Neural cell (in vitro differentiated cells): ENCODE measurements at regions not wholly inside any gene's neighbourhood (a gene's known extent, or its start where the extent isn't known, plus 50 kb on each side); places are given as distances from the start of the nearest gene placed in this dataset.

Source experiments
- H2AFZ ChIP-seq: fragments of 200-600, 300-800 bp; sonication (generic), shearing (Covaris generic); 2 replicates; pipeline ENCODE4 v1.6.0; 2014; ENCODE audit warnings: low read depth, mild to moderate bottlenecking, antibody characterized with exemption, low read length, moderate library complexity
- H3F3A ChIP-seq: fragments of 200-600 bp; shearing (Covaris generic); 2 replicates; pipeline ENCODE4 v1.6.1; 2016; ENCODE audit warnings: mild to moderate bottlenecking, moderate library complexity, mixed read lengths, antibody characterized with exemption, low read length; ENCODE audit not compliant: insufficient read depth, poor library complexity, severe bottlenecking
- H3K27ac ChIP-seq: fragments of 200-600, 300-800 bp; sonication (generic), shearing (Covaris generic); 2 replicates; pipeline ENCODE4 v1.5.1; 2014; ENCODE audit warnings: mild to moderate bottlenecking, low read length, moderate library complexity
- H3K27me3 ChIP-seq: fragments of 300-800, 200-600 bp; sonication (generic), shearing (Covaris generic); 2 replicates; pipeline ENCODE4 v1.6.0; 2014; ENCODE audit warnings: mild to moderate bottlenecking, low read depth, low read length, moderate library complexity; ENCODE audit not compliant: insufficient read depth
- H3K36me3 ChIP-seq: fragments of 300-800, 200-600 bp; sonication (generic), shearing (Covaris generic); 2 replicates; pipeline ENCODE4 v1.5.1; 2014; ENCODE audit warnings: mild to moderate bottlenecking, antibody characterized with exemption, low read length, moderate library complexity; ENCODE audit not compliant: insufficient read depth
- H3K4me2 ChIP-seq: fragments of 300-800, 200-600 bp; sonication (generic), shearing (Covaris generic); 2 replicates; pipeline ENCODE4 v1.6.0; 2014; ENCODE audit warnings: mild to moderate bottlenecking, low read length
- H3K4me3 ChIP-seq: fragments of 300-800, 200-600 bp; sonication (generic), shearing (Covaris generic); 2 replicates; pipeline ENCODE4 v1.5.1; 2014; ENCODE audit warnings: mild to moderate bottlenecking, low read length, moderate library complexity
- H3K79me2 ChIP-seq: fragments of 200-600 bp; shearing (Covaris generic); replicated peaks from 2 replicates; pipeline ENCODE4 v1.6.0; 2014; ENCODE audit warnings: mild to moderate bottlenecking, low read length, moderate library complexity; ENCODE audit not compliant: insufficient read depth
- H3K9ac ChIP-seq: fragments of 300-800, 200-600 bp; sonication (generic), shearing (Covaris generic); 2 replicates; pipeline ENCODE4 v1.6.1; 2016; ENCODE audit warnings: mild to moderate bottlenecking, low read length, mixed read lengths
- H3K9me2 ChIP-seq: fragments of 200-600 bp; shearing (Covaris generic); 2 replicates; pipeline ENCODE4 v1.6.1; 2016; ENCODE audit warnings: mild to moderate bottlenecking, low read length, mixed read lengths; ENCODE audit not compliant: insufficient read depth
- H3K9me3 ChIP-seq: fragments of 200-600, 300-800 bp; sonication (generic), shearing (Covaris generic); 2 replicates; pipeline ENCODE4 v1.6.1; 2016; ENCODE audit warnings: mild to moderate bottlenecking, mixed run types, low read length, moderate library complexity, mixed read lengths
- H4K20me1 ChIP-seq: fragments of 200-600 bp; shearing (Covaris generic); 2 replicates; pipeline ENCODE4 v1.6.1; 2016; ENCODE audit warnings: mild to moderate bottlenecking, mixed run types; ENCODE audit not compliant: insufficient read depth
- CTCF ChIP-seq: fragments of 450-650 bp; IDR thresholded peaks from 2 replicates; pipeline ENCODE4 v1.5.1; 2014; ENCODE audit warnings: antibody characterized with exemption, mild to moderate bottlenecking, moderate library complexity; ENCODE audit not compliant: poor library complexity, severe bottlenecking
- EP300 ChIP-seq: fragments of 450-650 bp; conservative IDR thresholded peaks from 2 replicates; pipeline ENCODE4 v1.6.1; 2014; ENCODE audit warnings: antibody characterized with exemption, mild to moderate bottlenecking, moderate library complexity; ENCODE audit not compliant: poor library complexity, severe bottlenecking
- EZH2 ChIP-seq: fragments of 200-600, 300-800 bp; shearing (Covaris generic), sonication (generic); IDR thresholded peaks from 2 replicates; pipeline ENCODE4 v1.6.1; 2014; ENCODE audit warnings: antibody characterized with exemption, low read length, borderline replicate concordance, mild to moderate bottlenecking; ENCODE audit not compliant: insufficient read depth, poor library complexity, severe bottlenecking
- MXI1 ChIP-seq: fragments of 450-650 bp; conservative IDR thresholded peaks from 2 replicates; pipeline ENCODE4 v1.6.1; 2014; ENCODE audit warnings: antibody characterized with exemption, mild to moderate bottlenecking; ENCODE audit not compliant: poor library complexity, severe bottlenecking
- POLR2AphosphoS5 ChIP-seq: IDR thresholded peaks from 2 replicates; pipeline ENCODE4 v1.6.1; 2012
- RAD21 ChIP-seq: fragments of 450-650 bp; conservative IDR thresholded peaks from 2 replicates; pipeline ENCODE4 v1.6.1; 2014; ENCODE audit warnings: antibody characterized with exemption, mild to moderate bottlenecking, moderate library complexity
- REST ChIP-seq: IDR thresholded peaks from 2 replicates; pipeline ENCODE4 v1.6.1; 2012; ENCODE audit warnings: borderline replicate concordance
- SMC3 ChIP-seq: fragments of 450-650 bp; conservative IDR thresholded peaks from 2 replicates; pipeline ENCODE4 v1.6.1; 2014; ENCODE audit warnings: antibody characterized with exemption, mild to moderate bottlenecking, moderate library complexity; ENCODE audit not compliant: poor library complexity
- TAF1 ChIP-seq: IDR thresholded peaks from 2 replicates; pipeline ENCODE4 v1.6.1; 2012; ENCODE audit warnings: low read depth

- Histone ChIP-seq H3K4me3 (no peak overlapping the region), H3K36me3 (no peaks in the 10 kb centered on the region), H3K9me2 (no peaks in the 10 kb centered on the region), H3K9ac (no peak overlapping the region), H3K79me2 (no peaks in the 10 kb centered on the region), H4K20me1 (no peaks in the 10 kb centered on the region), H3K27me3 (no peaks in the 10 kb centered on the region), H3K4me2 (no peak overlapping the region), H2AFZ (no peak overlapping the region), H3F3A (no peaks in the 10 kb centered on the region), H3K27ac (no peak overlapping the region), H3K9me3 (no peaks in the 10 kb centered on the region)
- TF ChIP-seq EZH2 = no peak
- TF ChIP-seq EP300 = no peak
- no peak for TF ChIP-seq REST
- no peak for TF ChIP-seq POLR2AphosphoS5
- TF ChIP-seq MXI1 = no peak
- no peak for TF ChIP-seq SMC3
- TF ChIP-seq RAD21 = no peak
- TF ChIP-seq CTCF = no peak
- TF ChIP-seq TAF1 = no peak
These were observed 794.7 kb downstream of the EFNB2 start for GRCh38 chr13:105740739-105741138.

- H3K9ac ChIP-seq = no peak overlapping the region
- no peak overlapping the region for H2AFZ ChIP-seq
- no peak overlapping the region for H3K4me3 ChIP-seq
- H3K9me2 ChIP-seq = no peaks in the 10 kb centered on the region
- TF ChIP-seq EZH2 (no peak), RAD21 (no peak), EP300 (no peak), MXI1 (no peak), POLR2AphosphoS5 (no peak), CTCF (no peak), TAF1 (no peak), SMC3 (no peak), REST (no peak)
- no peaks in the 10 kb centered on the region for H3K79me2 ChIP-seq
- no peaks in the 10 kb centered on the region for H3K36me3 ChIP-seq
- H3K27me3 ChIP-seq = no peaks in the 10 kb centered on the region
- no peaks in the 10 kb centered on the region for H4K20me1 ChIP-seq
- no peaks in the 10 kb centered on the region for H3F3A ChIP-seq
- no peaks in the 10 kb centered on the region for H3K9me3 ChIP-seq
- H3K27ac ChIP-seq = no peak overlapping the region
- no peak overlapping the region for H3K4me2 ChIP-seq
These were observed 797.8 kb downstream of the EFNB2 start for GRCh38 chr13:105737688-105738087.
